ENCODE measurements at regions not wholly inside any gene's neighbourhood (a gene's known extent, or its start where the extent isn't known, plus 50 kb on each side); places are given as distances from the start of the nearest gene placed in this dataset.
"Not testable (repeated sequence)": the region's sequence is repeated elsewhere in the genome, so short reads cannot be mapped to it uniquely, and the experiment has no call there.

- Histone ChIP-seq H3K27ac (ENCODE audit: low read depth in 1 of 2, low read length in 2 of 2) (no peak overlapping the region), H3K27me3 (ENCODE audit: control insufficient read depth in 1 of 2, insufficient read depth in 2 of 2, low read length in 2 of 2) (no peaks in the 10 kb centered on the region), H3K9me3 (ENCODE audit: control insufficient read depth in 1 of 2, insufficient read depth in 1 of 2, low read length in 2 of 2) (no peaks in the 10 kb centered on the region), H3K36me3 (ENCODE audit: insufficient read depth, low read length) (no peaks in the 10 kb centered on the region), H3K4me1 (ENCODE audit: insufficient read depth, low read length) (no peaks in the 10 kb centered on the region), H3K4me3 (ENCODE audit: low read length) (no peak overlapping the region)
- Mint-ChIP-seq H3K4me3 (no peak overlapping the region), H3K27me3 (no peaks in the 10 kb centered on the region), H3K36me3 (ENCODE audit: low read depth) (no peaks in the 10 kb centered on the region), H3K27ac (no peak overlapping the region), H3K4me1 (ENCODE audit: low read depth) (no peaks in the 10 kb centered on the region), H3K9me3 (no peaks in the 10 kb centered on the region)
- ChIA-PET CTCF (no interaction called here), POLR2A (no interaction called here)
- intact Hi-C loops (cut with DNase I, micrococcal nuclease), result no loop called here
- ATAC-seq (ENCODE audit: poor library complexity), result no peak
- no peak for DNase-seq
- TF ChIP-seq CTCF (IDR thresholded peaks at IDR 0.05), result no peak
Measured at GRCh38 chr14:56431013-56431412, 148.6 kb upstream of the TMEM260 start.

DNA sequence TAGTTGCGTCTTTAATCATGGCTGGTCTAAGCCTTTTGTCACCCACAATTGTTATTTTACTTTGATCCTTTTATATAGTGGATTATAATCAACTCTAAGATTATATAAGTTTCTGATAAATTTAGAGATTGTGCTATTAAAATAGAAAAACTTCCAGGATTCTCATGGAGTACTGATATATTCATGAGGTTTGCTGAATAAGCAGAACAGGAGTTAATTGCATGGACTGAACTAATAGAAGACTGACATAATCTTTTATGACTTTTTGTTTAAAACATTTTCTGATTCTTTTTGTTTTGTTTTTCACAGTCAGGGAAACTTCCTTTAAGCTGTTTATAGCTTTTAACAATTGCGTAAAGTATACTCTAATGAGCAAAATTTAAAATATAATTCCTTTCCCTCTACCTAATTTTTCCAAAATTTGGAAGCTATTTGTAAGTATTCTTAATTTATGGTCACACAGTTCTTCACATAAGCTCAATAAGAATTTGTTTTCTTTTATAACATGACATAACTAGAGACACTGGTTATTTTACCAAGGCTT is 129.9 kb upstream of the TMEM260 start:
- Histone ChIP-seq H3K4me3 (ENCODE audit: low read length) (no peak overlapping the region), H3K4me1 (ENCODE audit: insufficient read depth, low read length) (no peaks in the 10 kb centered on the region), H3K27ac (ENCODE audit: low read depth in 1 of 2, low read length in 2 of 2) (no peak overlapping the region), H3K27me3 (ENCODE audit: control insufficient read depth in 1 of 2, insufficient read depth in 2 of 2, low read length in 2 of 2) (peaks cover 2 to 9% of the 10 kb centered on the region in 2 experiments), H3K36me3 (ENCODE audit: insufficient read depth, low read length) (no peaks in the 10 kb centered on the region), H3K9me3 (ENCODE audit: control insufficient read depth in 1 of 2, insufficient read depth in 1 of 2, low read length in 2 of 2) (peaks cover 4 to 13% of the 10 kb centered on the region in 2 experiments)
- no peak for TF ChIP-seq CTCF (IDR thresholded peaks at IDR 0.05)
- ATAC-seq (ENCODE audit: poor library complexity) (no peak), DNase-seq (no peak)
- Mint-ChIP-seq H3K27me3 (peaks cover 47% of the 10 kb centered on the region), H3K27ac (no peak overlapping the region), H3K4me3 (no peak overlapping the region), H3K36me3 (ENCODE audit: low read depth) (no peaks in the 10 kb centered on the region), H3K9me3 (no peaks in the 10 kb centered on the region), H3K4me1 (ENCODE audit: low read depth) (no peaks in the 10 kb centered on the region)
- POLR2A ChIA-PET, result no interaction called here
- CTCF ChIA-PET, result no interaction called here
- intact Hi-C loops (cut with DNase I, micrococcal nuclease), result no loop called here

DNA sequence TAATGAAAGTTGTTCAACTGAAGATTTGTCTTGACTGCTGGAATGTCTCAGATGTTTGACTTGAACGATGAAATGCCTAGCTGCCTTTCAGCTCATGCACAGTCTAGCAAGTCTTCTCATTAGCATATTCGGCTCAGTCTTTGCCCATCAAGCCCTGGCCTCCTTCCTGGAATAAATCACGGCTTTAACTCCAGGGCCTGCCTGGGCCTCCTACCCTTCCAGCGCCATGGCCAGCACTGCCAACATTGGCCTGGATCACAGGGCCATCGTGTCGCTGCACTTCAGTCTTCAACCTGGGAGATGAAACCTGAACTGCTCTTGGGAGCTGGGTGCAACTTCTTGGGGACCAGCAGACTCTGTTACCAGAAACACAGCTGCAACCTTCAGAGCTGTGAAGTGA is 126.7 kb upstream of the TMEM260 start:
- H3K9me3 Mint-ChIP-seq, result no peaks in the 10 kb centered on the region
- TF ChIP-seq CTCF (IDR thresholded peaks at IDR 0.05), result no peak
- no peaks in the 10 kb centered on the region for H3K4me1 Mint-ChIP-seq (ENCODE audit: low read depth)
- peaks cover 4 to 14% of the 10 kb centered on the region in 2 experiments for H3K9me3 ChIP-seq (ENCODE audit: control insufficient read depth in 1 of 2, insufficient read depth in 1 of 2, low read length in 2 of 2)
- H3K27ac Mint-ChIP-seq, result no peak overlapping the region
- CTCF ChIA-PET, result no interaction called here
- peaks cover 2 to 9% of the 10 kb centered on the region in 2 experiments for H3K27me3 ChIP-seq (ENCODE audit: control insufficient read depth in 1 of 2, insufficient read depth in 2 of 2, low read length in 2 of 2)
- no peaks in the 10 kb centered on the region for H3K36me3 Mint-ChIP-seq (ENCODE audit: low read depth)
- intact Hi-C loops (cut with DNase I, micrococcal nuclease), result no loop called here
- H3K4me1 ChIP-seq (ENCODE audit: insufficient read depth, low read length), result no peaks in the 10 kb centered on the region
- H3K36me3 ChIP-seq (ENCODE audit: insufficient read depth, low read length), result no peaks in the 10 kb centered on the region
- ATAC-seq (ENCODE audit: poor library complexity) (no peak), DNase-seq (no peak)
- peaks cover 70% of the 10 kb centered on the region for H3K27me3 Mint-ChIP-seq
- H3K4me3 Mint-ChIP-seq, result no peak overlapping the region
- POLR2A ChIA-PET, result no interaction called here
- no peak overlapping the region for H3K4me3 ChIP-seq (ENCODE audit: low read length)
- no peak overlapping the region for H3K27ac ChIP-seq (ENCODE audit: low read depth in 1 of 2, low read length in 2 of 2)

DNA sequence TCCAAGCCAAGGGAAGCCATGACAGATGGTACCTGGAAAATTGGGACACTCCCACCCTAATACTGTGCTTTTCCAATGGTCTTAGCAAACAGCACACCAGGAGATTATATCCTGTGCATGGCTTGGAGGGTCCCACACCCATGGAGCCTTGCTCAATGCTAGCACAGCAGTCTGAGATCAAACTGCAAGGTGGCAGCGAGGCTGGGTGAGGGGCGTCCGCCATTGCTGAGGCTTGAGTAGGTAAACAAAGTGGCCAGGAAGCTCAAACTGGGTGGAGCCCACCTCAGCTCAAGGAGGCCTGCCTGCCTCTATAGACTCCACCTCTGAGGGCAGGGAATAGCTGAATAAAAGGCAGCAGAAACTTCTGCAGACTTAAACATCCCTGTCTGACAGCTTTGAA is 124.9 kb upstream of the TMEM260 start:
- POLR2A ChIA-PET; intact Hi-C loops (cut with DNase I, micrococcal nuclease); ATAC-seq (ENCODE audit: poor library complexity); H3K4me1 ChIP-seq (ENCODE audit: insufficient read depth, low read length); H3K27ac ChIP-seq (ENCODE audit: low read depth in 1 of 2, low read length in 2 of 2); H3K36me3 ChIP-seq (ENCODE audit: insufficient read depth, low read length); H3K4me3 ChIP-seq (ENCODE audit: low read length); H3K4me3 Mint-ChIP-seq; H3K27ac Mint-ChIP-seq; CTCF ChIA-PET; DNase-seq; H3K9me3 Mint-ChIP-seq; H3K9me3 ChIP-seq (ENCODE audit: control insufficient read depth in 1 of 2, insufficient read depth in 1 of 2, low read length in 2 of 2); H3K4me1 Mint-ChIP-seq (ENCODE audit: low read depth); H3K36me3 Mint-ChIP-seq (ENCODE audit: low read depth); H3K27me3 ChIP-seq (ENCODE audit: control insufficient read depth in 1 of 2, insufficient read depth in 2 of 2, low read length in 2 of 2): not testable (repeated sequence)
- peaks cover 64% of the 10 kb centered on the region for H3K27me3 Mint-ChIP-seq

All from CD4-positive, alpha-beta T cell (primary cell).